DOHH2 (cell line): ENCODE measurements at regions not wholly inside any gene's neighbourhood (a gene's known extent, or its start where the extent isn't known, plus 50 kb on each side); places are given as distances from the start of the nearest gene placed in this dataset.

Source experiments
- H3F3A ChIP-seq: fragments of 200-600 bp; sonication (generic), shearing (Covaris generic); 2 replicates; pipeline ENCODE4 v1.6.0; 2016; ENCODE audit warnings: antibody characterized with exemption, mild to moderate bottlenecking; ENCODE audit not compliant: control insufficient read depth, insufficient read depth
- H3K27ac ChIP-seq: fragments of 200-600 bp; sonication (generic); 2 replicates; pipeline ENCODE4 v1.5.1; 2014; ENCODE audit warnings: low read depth, mild to moderate bottlenecking, low read length, moderate library complexity
- H3K27me3 ChIP-seq: fragments of 200-600 bp; sonication (generic); 2 replicates; pipeline ENCODE4 v1.6.1; 2014; ENCODE audit warnings: mild to moderate bottlenecking, low read length, mixed read lengths; ENCODE audit not compliant: control insufficient read depth
- H3K36me3 ChIP-seq: fragments of 200-600 bp; sonication (generic); 2 replicates; pipeline ENCODE4 v1.6.1; 2014; ENCODE audit warnings: mild to moderate bottlenecking, low read length, moderate library complexity, mixed read lengths; ENCODE audit not compliant: control insufficient read depth
- H3K4me1 ChIP-seq: fragments of 200-600 bp; sonication (generic); 2 replicates; pipeline ENCODE4 v1.6.1; 2014; ENCODE audit warnings: mild to moderate bottlenecking, low read length, mixed read lengths; ENCODE audit not compliant: control insufficient read depth
- H3K4me2 ChIP-seq: fragments of 200-600 bp; sonication (generic); 2 replicates; pipeline ENCODE4 v1.6.0; 2014; ENCODE audit warnings: mild to moderate bottlenecking, low read length, moderate library complexity
- H3K4me3 ChIP-seq: fragments of 200-600 bp; sonication (generic); 2 replicates; pipeline ENCODE4 v1.5.1; 2014; ENCODE audit warnings: mild to moderate bottlenecking, low read length, mixed read lengths
- H3K79me2 ChIP-seq: fragments of 200-600 bp; sonication (generic); 2 replicates; pipeline ENCODE4 v1.6.1; 2014; ENCODE audit warnings: mild to moderate bottlenecking, low read length, mixed read lengths; ENCODE audit not compliant: control insufficient read depth
- H3K9me2 ChIP-seq: fragments of 200-600 bp; sonication (generic); replicated peaks from 2 replicates; pipeline ENCODE4 v1.6.1; 2014; ENCODE audit warnings: mild to moderate bottlenecking, low read length, mixed read lengths; ENCODE audit not compliant: control insufficient read depth
- H3K9me3 ChIP-seq: fragments of 200-600 bp; sonication (generic); 2 replicates; pipeline ENCODE4 v1.6.1; 2014; ENCODE audit warnings: antibody characterized with exemption, low read length, mixed read lengths; ENCODE audit not compliant: control insufficient read depth, insufficient read depth
- H4K20me1 ChIP-seq: fragments of 200-600 bp; sonication (generic); 2 replicates; pipeline ENCODE4 v1.6.0; 2014; ENCODE audit warnings: low read depth, mild to moderate bottlenecking, antibody characterized with exemption, low read length, moderate library complexity; ENCODE audit not compliant: control insufficient read depth, insufficient read depth
- EZH2phosphoT487 ChIP-seq: fragments of 200-600 bp; sonication (generic); IDR thresholded peaks from 2 replicates; pipeline ENCODE4 v1.6.1; 2017; ENCODE audit warnings: borderline replicate concordance, mild to moderate bottlenecking, antibody characterized with exemption, low read length, moderate library complexity, mixed read lengths
- TF ChIP-seq, protein P1 (sequence below): fragments of 200-600 bp; sonication (generic); IDR thresholded peaks from one replicate; pipeline ENCODE4 v1.5.1; 2014; ENCODE audit warnings: antibody characterized with exemption, mild to moderate bottlenecking, low read depth, low read length; ENCODE audit not compliant: poor library complexity, severe bottlenecking

GRCh38 chr1:175817445-175817844, 74.0 kb upstream of the TNR start:
- H4K20me1 ChIP-seq: no peaks in the 10 kb centered on the region
- no peaks in the 10 kb centered on the region for H3K9me3 ChIP-seq
- H3K4me3 ChIP-seq: no peak overlapping the region
- H3K27me3 ChIP-seq: peaks cover 5% of the 10 kb centered on the region; the same call in 1 of the 2 replicates
- no peaks in the 10 kb centered on the region for H3K9me2 ChIP-seq
- H3K36me3 ChIP-seq: no peaks in the 10 kb centered on the region
- H3K4me1 ChIP-seq: no peaks in the 10 kb centered on the region
- no peaks in the 10 kb centered on the region for H3K79me2 ChIP-seq
- H3K4me2 ChIP-seq: no peak overlapping the region
- no peak overlapping the region for H3K27ac ChIP-seq
- TF ChIP-seq EZH2phosphoT487: no peak
- TF ChIP-seq, protein P1, sequence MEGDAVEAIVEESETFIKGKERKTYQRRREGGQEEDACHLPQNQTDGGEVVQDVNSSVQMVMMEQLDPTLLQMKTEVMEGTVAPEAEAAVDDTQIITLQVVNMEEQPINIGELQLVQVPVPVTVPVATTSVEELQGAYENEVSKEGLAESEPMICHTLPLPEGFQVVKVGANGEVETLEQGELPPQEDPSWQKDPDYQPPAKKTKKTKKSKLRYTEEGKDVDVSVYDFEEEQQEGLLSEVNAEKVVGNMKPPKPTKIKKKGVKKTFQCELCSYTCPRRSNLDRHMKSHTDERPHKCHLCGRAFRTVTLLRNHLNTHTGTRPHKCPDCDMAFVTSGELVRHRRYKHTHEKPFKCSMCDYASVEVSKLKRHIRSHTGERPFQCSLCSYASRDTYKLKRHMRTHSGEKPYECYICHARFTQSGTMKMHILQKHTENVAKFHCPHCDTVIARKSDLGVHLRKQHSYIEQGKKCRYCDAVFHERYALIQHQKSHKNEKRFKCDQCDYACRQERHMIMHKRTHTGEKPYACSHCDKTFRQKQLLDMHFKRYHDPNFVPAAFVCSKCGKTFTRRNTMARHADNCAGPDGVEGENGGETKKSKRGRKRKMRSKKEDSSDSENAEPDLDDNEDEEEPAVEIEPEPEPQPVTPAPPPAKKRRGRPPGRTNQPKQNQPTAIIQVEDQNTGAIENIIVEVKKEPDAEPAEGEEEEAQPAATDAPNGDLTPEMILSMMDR: no peak
- no peaks in the 10 kb centered on the region for H3F3A ChIP-seq

DNA sequence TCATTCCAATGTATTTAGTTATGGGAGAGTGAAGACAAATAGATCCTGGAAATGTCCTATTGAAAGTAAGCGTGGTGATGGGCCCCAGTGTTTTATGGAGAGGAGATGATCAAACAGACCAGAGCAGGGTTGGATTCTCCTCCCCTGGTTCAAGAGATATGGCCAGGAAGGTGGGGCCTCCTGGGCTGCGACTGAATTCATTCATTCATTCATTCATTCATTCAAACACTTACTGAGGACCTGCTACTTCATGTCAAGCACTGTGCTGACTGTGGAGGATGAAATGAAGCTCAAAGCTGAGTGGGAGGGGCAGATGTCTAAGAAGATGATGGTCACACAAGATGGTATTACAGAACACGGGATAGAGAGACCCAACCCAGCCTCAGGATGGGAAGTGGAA, 71.5 kb upstream of the TNR start:
- TF ChIP-seq EZH2phosphoT487: no peak
- TF ChIP-seq, protein P1: no peak
- no peaks in the 10 kb centered on the region for H4K20me1 ChIP-seq
- H3K79me2 ChIP-seq: no peaks in the 10 kb centered on the region
- peaks cover 5% of the 10 kb centered on the region; the same call in 1 of the 2 replicates for H3K27me3 ChIP-seq
- H3F3A ChIP-seq: no peaks in the 10 kb centered on the region
- no peaks in the 10 kb centered on the region for H3K36me3 ChIP-seq
- no peak overlapping the region for H3K4me3 ChIP-seq
- no peak overlapping the region for H3K4me2 ChIP-seq
- no peak overlapping the region for H3K27ac ChIP-seq
- H3K9me2 ChIP-seq: no peaks in the 10 kb centered on the region
- no peaks in the 10 kb centered on the region for H3K4me1 ChIP-seq
- no peaks in the 10 kb centered on the region for H3K9me3 ChIP-seq

GRCh38 chr1:175812936-175813335, 69.5 kb upstream of the TNR start:
- H3K27me3 ChIP-seq: peaks cover 5% of the 10 kb centered on the region; the same call in 1 of the 2 replicates
- H3K4me2 ChIP-seq: no peak overlapping the region
- H3K4me1 ChIP-seq: no peaks in the 10 kb centered on the region
- no peak overlapping the region for H3K27ac ChIP-seq
- H3K79me2 ChIP-seq: no peaks in the 10 kb centered on the region
- no peaks in the 10 kb centered on the region for H3K9me3 ChIP-seq
- TF ChIP-seq EZH2phosphoT487: no peak
- TF ChIP-seq, protein P1: no peak
- no peak overlapping the region for H3K4me3 ChIP-seq
- H3K9me2 ChIP-seq: no peaks in the 10 kb centered on the region
- H3F3A ChIP-seq: no peaks in the 10 kb centered on the region
- H4K20me1 ChIP-seq: no peaks in the 10 kb centered on the region
- H3K36me3 ChIP-seq: no peaks in the 10 kb centered on the region

GRCh38 chr1:175810305-175810704, 66.9 kb upstream of the TNR start:
- no peak for TF ChIP-seq EZH2phosphoT487
- TF ChIP-seq, protein P1: no peak
- no peak overlapping the region for H3K27ac ChIP-seq
- no peaks in the 10 kb centered on the region for H4K20me1 ChIP-seq
- H3K4me1 ChIP-seq: no peaks in the 10 kb centered on the region
- no peaks in the 10 kb centered on the region for H3K9me3 ChIP-seq
- H3K36me3 ChIP-seq: no peaks in the 10 kb centered on the region
- no peaks in the 10 kb centered on the region for H3K79me2 ChIP-seq
- no peaks in the 10 kb centered on the region for H3K27me3 ChIP-seq
- no peaks in the 10 kb centered on the region for H3K9me2 ChIP-seq
- H3K4me2 ChIP-seq: no peak overlapping the region
- H3F3A ChIP-seq: no peaks in the 10 kb centered on the region
- no peak overlapping the region for H3K4me3 ChIP-seq
